ENCODE measurements at regions not wholly inside any gene's neighbourhood (a gene's known extent, or its start where the extent isn't known, plus 50 kb on each side); places are given as distances from the start of the nearest gene placed in this dataset.

GRCh38 chr4:45646885-45647590 is 476.8 kb downstream of the GABRG1 start:
- no peak overlapping the region for H2AFZ ChIP-seq (ENCODE audit: low read length)
- no peaks in the 10 kb centered on the region for H3K27me3 ChIP-seq (ENCODE audit: control insufficient read depth in 1 of 2, insufficient read depth in 2 of 2, low read length in 2 of 2)
- DNase-seq (ENCODE audit: low spot score) (no peak), FAIRE-seq (no peak), ATAC-seq (no peak)
- no TSS peak for BruUV-seq (replicated peaks)
- no peaks in the 10 kb centered on the region for H4K20me1 ChIP-seq (ENCODE audit: insufficient read depth, low read length)
- no peak overlapping the region for H3K4me2 ChIP-seq (ENCODE audit: low read depth, low read length)
- ChIA-PET CTCF (ENCODE audit: low intra/inter-chr PET ratio, low total read pairs) (no interaction called here), POLR2A (no interaction called here)
- no peaks in the 10 kb centered on the region for H3K79me2 ChIP-seq (ENCODE audit: insufficient read depth, low read length)
- in situ Hi-C loops (cut with HindIII; ENCODE audit: extremely low pct_ligation_motif_present, low pct_unique_long_range_greater_than_20kb) = no loop called here
- H3K9me3 ChIP-seq (ENCODE audit: low read length) = no peaks in the 10 kb centered on the region
- TF ChIP-seq MXD3 (CRISPR knock-in tag; IDR thresholded peaks at IDR 0.05) (no peak), PBX2 (CRISPR knock-in tag; IDR thresholded peaks at IDR 0.05) (no peak), ZBTB3 (CRISPR knock-in tag; IDR thresholded peaks at IDR 0.05; ENCODE audit: borderline replicate concordance, low read depth) (no peak), ZSCAN21 (CRISPR knock-in tag; IDR thresholded peaks at IDR 0.05; ENCODE audit: borderline replicate concordance) (no peak), ZMYM2 (CRISPR knock-in tag; IDR thresholded peaks at IDR 0.05) (no peak), ZFP62 (CRISPR knock-in tag; IDR thresholded peaks at IDR 0.05) (no peak), HES4 (CRISPR knock-in tag; IDR thresholded peaks at IDR 0.05; ENCODE audit: borderline replicate concordance) (no peak), ZNF770 (CRISPR knock-in tag; IDR thresholded peaks at IDR 0.05) (no peak), E2F5 (CRISPR knock-in tag; conservative IDR thresholded peaks at IDR 0.05) (no peak), MIXL1 (CRISPR knock-in tag; IDR thresholded peaks at IDR 0.05) (no peak), ARID3A (IDR thresholded peaks at IDR 0.05; ENCODE audit: low read depth, low read length) (no peak), SSRP1 (CRISPR knock-in tag; IDR thresholded peaks at IDR 0.05) (no peak), SIX4 (CRISPR knock-in tag; IDR thresholded peaks at IDR 0.05) (no peak)
- 1% methylated on average over 8 of the region's 8 CpGs for WGBS (ENCODE audit: low lambda C conversion rate)
- H3K4me3 ChIP-seq (replicated peaks in 1 of 3; ENCODE audit: insufficient read depth in 1 of 3, low read depth in 2 of 3, low read length in 3 of 3) = no peak overlapping the region
- no peak overlapping the region for H3K27ac ChIP-seq (ENCODE audit: extremely low read length, insufficient read depth, low read length)
- H3K4me1 ChIP-seq (ENCODE audit: insufficient read depth, low read length) = peaks cover 14% of the 10 kb centered on the region
- intact Hi-C loops (cut with micrococcal nuclease; ENCODE audit: unreplicated experiment) = no loop called here
- no peak overlapping the region for H3K9ac ChIP-seq (ENCODE audit: insufficient read depth, low read depth, low read length)
- no peaks in the 10 kb centered on the region for H3K36me3 ChIP-seq (replicated peaks in 1 of 2; ENCODE audit: control insufficient read depth in 1 of 2, insufficient read depth in 2 of 2, low read length in 2 of 2)

Measured in HepG2 (cell line).